Stimulated activated CD8-positive, alpha-beta memory T cell treated with anti-CD3 and anti-CD28 coated beads, Interleukin-4, amount 100 ng/mL, for 48 hours (primary cell): ENCODE measurements at regions not wholly inside any gene's neighbourhood (a gene's known extent, or its start where the extent isn't known, plus 50 kb on each side); places are given as distances from the start of the nearest gene placed in this dataset.
"Not testable (repeated sequence)": the region's sequence is repeated elsewhere in the genome, so short reads cannot be mapped to it uniquely, and the experiment has no call there.

Source experiments
- DNase-seq: peaks from one replicate; pipeline ENCODE4 v3.0.0-alpha.2; 2020

DNA sequence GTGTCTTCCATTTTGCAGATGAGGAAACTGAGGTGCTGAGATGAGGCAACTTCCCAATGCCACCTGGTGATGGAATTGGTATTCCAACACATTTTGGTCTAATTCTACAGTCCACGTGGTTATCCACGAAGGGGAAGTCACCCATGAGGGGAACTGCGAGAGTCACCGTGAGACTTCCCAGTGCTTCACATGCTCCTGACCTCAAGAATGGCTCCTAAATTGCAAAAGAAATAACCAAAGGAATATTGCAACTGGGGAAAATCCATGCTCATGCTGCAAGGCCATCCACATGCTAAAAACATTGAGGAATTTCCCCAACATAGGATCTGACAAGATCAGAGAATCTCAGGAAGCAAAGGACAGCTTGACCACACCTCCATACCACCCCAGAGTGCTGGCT is 153.9 kb downstream of the HS3ST3B1 start:
- DNase-seq, result no peak

DNA sequence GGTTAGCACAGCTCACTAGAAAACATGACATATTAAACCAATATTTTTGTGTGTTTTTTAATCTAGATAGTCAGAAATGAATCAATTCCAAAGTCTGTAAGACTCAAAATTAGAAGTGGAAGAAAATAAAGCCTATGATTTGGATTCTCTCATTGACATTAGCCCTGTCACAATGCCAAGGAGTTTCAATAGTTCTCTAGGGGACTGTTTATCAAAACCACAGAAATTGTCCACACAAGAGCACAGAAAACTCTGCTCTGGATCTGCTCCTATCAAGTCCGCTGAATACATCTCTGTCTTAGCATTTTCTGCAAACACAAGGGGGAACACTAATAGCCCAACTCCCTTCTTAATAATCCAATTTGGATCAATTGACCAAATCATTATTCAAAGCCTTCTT is 152.0 kb downstream of the HS3ST3B1 start:
- no peak for DNase-seq

DNA sequence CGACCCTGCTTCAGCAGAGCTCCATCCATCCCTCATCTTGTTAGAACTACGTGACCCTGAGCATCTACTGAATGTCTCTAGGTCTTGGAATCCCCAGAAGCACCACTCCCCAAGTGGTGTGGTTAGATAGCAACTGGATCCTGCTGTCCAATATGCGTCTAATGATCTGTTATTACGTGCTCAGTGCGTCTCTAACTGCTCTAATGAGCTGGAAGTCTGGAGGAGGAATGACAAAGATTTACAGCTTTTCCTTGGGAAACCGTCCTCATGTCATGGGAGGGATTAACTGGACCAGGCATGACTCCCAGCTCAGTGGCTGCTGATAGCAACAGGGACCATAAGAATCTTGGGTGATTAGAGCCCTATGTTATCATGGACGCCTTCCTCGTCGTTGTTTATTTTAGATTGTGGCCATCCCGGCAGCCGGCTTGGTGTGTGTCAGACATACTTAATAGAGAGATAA is 150.9 kb downstream of the HS3ST3B1 start:
- DNase-seq, result no peak

DNA sequence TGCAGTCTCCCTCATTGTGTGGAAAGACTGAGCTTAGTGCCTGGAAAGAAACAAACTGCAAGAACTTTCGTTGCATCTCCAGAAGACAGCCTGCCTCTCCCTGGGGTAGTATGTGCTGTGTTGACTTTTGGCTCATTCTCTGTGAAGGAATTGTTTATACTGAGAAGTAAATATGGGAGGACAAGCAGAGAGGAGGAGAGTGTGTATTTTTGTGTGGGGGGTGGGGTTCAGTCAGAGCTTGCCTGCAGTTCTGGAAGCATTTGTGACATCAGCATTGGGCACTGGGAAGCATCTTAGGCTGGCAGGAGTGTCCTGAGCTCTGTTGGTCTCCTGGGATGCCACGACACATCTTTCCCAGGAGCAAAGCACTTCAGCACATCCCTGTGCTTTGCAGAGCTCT is 147.9 kb downstream of the HS3ST3B1 start:
- DNase-seq, result no peak

DNA sequence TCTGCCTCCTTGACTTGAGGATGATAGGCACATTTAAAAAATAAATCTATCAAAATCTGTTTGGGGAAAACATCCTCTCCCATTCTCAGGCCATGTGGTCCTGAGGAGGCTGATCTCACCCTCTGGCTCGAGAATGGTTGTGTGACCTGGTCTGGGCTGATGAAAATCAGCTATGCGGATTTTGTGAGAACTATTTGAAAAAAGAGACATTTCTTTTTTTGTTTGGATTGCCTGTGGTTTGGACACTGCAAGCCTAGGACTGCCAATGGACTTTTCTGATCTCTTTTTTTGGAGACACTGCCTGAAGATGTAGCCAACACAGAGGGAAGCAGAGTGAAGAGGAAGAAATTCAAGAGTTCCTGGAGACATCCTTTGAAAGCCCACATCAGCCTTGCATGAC is 145.9 kb downstream of the HS3ST3B1 start:
- DNase-seq, result no peak

DNA sequence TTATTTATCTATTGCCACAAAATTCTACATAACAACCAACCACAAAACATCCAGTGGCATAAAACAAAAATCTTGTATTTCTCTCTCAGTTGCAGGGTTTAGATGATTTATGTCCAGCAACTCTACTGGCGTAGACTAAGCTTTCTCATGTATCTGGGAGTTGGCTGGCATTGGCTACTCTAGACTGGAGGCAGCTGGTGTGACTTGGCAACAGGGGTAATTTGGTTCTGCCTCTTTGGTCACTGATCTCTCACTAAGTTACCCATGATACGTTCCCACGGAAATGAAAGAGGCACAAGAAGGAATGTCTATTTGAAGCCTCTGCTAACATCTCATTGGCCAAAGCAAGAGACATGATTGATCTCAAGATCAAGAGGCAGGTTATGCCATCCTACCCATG is 144.0 kb downstream of the HS3ST3B1 start:
- DNase-seq, result no peak

DNA sequence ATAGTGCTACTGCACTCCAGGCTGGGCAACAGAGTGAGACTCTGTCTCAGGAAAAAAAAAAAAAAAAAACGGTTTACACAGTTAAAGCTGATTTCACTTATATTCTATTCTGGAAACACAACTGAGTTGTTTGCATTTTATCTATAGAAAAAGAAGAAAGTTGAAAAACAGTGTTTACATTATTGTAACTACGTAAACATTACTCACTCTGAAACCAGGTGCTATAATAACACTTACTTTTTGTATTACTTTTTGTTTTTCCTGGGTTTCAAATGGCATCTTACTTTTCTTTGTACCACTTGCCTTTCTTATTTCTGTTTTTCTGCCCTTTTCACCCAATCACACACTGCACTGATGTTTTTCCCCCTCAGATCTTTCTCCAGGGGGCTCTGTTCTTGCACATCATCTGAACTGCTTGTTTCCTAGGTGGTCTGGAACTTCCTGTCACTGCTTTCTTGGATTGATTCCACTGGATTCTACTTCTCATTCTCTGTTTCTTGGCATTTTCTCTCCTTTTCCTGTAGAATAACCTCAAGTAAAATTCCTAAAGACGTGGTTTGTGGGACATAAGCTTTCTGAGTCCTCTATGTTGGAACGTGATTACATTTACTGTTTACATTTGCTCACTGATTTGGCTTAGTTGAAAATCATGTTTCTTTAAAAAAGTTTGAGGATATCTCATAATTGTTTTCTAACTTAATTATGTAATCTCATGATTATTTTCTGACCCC is 142.1 kb downstream of the HS3ST3B1 start:
- no peak for DNase-seq

DNA sequence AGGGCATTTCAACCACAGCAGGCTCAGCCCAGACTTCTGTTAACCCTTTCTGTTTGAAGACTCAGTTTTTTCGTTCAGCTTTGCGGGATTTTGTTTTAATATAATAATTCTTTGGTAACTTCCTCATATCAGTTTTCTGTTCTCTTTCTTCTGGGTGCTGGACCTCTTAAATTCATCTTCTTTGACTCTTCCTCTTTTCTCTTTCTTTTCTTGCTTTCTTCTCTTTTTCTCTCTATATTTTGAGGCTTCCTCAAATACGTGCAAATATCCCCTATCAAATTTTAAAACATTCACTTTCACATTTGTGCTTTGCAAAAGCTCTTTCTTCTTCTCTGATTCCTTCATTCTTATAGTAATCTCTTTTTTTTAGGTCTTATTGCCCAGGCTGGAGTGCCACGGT is 136.3 kb downstream of the HS3ST3B1 start:
- no peak for DNase-seq

DNA sequence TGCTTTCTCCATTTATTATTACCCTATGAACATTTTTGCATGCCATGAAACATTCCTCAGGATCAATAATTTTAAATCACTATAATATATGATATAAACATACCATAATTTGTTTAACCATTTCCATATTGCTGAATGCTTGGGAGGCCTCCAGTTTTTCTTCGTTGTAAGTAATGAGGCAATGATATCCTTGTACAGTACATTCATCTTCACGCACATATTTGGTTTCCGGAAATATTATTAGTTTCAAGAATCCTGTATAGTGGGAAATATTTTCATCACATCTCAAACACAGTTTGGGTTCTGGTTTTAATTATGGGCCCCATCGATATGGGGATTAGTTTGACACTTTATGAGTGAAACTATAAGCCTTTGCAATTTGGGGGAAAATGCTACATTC is 135.4 kb downstream of the HS3ST3B1 start:
- no peak for DNase-seq

DNA sequence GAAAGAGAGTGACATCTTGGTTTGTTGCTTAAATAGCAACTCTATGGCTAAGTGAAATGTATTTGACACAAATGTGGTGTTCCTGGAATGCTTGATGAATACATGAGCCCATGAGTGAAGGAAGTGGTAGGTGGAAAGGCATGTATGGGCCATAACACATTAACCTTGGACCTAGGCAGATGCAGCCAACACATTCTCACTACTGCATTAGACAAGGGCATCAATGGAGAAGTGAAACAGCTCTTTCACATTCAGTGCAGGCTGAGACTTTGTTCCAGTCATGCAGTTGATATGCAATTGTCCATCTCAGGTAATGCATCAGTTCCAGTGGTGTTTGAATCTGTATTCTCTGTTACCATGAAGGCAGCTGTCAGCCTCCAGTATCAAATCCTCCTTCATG is 133.6 kb downstream of the HS3ST3B1 start:
- DNase-seq, result no peak

DNA sequence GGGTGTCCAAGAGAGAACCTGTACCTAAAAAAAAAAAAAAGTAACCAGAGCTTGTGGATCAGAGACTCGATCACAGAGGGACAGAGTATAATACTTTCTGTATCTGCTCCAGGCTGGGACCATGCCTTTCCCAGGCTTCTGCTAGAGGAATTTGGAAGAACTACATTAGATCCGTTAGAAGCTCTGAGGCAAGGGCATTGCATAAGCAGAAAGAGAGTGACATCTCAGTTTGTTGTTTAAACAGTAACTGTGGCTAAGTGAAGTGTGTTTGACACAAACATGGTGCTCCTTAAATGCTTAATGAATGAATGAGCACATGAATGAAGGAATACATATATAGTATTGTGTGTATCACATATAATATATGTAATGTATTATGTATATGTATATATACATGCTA is 131.2 kb downstream of the HS3ST3B1 start:
- no peak for DNase-seq

DNA sequence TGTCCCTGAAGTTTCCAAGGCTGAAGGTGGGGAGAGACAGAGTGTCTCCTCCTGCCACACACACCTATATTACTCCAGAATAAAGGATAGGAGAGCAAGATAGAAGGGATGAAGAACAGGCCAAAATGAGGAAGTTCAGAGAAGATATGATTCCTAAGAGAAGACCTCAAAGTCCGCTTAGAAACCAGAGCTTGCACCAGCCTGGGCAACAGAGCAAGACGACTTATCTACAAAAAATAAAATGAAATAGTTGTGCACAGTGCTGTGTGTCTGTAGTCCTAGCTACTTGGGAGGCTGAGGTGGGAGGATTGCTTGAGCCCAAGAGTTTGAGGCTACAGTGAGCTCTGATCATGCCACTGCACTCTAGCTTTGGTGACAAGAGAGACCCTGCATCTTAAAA is 128.2 kb downstream of the HS3ST3B1 start:
- no peak for DNase-seq

DNA sequence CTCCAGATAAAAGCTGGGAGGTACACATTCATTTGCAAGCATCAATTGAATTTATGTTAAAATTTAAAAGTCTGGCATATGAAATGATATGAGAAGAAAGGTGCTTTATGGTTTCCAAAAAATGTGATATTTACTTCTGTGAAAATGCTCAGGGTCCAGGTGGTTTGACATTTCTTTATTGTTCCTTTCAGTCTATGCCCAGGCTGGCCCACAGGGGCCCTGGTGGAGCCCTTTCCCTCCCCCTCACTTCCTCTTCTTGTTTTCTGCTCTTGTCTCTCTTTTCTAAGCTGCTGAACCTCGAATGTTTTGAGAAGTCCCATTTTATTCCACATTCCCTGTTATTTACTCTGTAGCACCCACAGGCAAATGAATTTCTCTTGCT is 127.8 kb downstream of the HS3ST3B1 start:
- peak; percentile 36 for DNase-seq

DNA sequence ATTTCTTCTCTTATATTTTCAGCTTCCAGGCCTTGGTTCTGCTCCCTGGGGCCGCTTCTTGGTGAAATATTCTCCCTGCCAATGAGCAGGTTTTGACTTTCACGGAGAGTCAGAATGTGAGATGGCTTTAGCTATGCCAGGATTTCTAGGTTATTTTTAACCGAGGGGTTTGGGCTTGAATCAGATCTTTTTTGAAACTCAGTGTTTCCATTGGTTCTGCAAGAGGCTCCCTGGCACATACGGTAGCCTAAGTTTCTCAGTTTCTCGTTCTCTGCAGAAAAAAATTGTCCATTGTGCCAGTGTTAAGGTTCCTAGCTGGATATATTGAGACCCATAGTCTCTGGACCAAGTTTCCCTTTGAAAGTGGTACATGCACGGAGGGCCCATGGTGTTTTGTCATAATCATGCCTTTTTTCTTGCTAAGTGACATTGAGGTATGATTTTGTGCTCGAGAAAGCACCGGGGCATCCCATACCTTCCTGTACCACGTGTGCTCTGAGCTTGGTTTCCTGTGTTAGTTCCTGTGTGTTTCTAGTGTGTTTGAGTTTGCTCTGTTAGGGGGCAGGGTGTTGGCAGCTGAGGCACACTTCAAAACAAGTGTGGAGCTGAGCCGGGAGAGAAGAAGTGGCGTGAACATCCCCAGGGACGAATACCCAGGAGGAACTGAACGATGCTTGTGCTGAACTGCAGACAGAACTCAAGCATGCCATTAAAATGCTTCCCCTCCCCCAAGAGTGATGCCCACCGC is 127.2 kb downstream of the HS3ST3B1 start:
- peak; percentile 50 for DNase-seq

DNA sequence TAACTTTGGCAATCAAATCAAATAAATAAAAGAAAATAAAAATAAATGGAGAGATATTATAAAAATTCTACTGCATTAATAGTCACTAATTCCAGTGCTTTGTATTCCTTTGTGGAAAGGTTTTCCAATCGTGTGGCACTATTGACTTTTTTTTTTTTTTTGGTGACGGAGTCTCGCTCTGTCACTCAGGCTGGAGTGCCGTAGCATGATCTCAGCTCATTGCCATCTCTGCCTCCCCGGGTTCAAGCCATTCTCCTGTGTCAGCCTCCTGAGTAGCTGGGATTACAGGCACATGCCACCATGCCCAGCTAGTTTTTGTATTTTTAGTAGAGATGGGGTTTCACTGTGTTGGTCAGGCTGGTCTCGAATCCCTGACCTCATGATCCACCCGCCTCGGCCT is 122.3 kb downstream of the HS3ST3B1 start:
- DNase-seq, result not testable (repeated sequence)

DNA sequence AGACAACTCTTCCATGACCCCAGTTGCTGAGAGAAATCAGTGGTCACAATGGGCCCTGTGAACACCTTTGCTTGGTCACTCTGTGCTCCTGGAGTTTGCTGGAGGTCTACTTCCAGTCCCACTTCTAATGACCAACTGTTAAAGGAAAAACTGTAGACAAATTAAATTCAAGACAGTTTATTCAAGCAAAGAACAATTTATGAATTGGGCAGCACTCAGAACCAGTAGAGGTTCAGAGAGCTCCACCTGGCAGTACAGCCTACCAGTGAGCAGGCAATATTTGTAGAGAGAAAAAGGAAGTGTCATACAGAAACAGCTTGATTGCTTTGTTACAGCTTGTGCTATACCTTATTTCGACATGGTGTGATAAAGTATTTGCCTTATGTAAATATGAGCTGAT is 116.5 kb downstream of the HS3ST3B1 start:
- DNase-seq, result no peak

DNA sequence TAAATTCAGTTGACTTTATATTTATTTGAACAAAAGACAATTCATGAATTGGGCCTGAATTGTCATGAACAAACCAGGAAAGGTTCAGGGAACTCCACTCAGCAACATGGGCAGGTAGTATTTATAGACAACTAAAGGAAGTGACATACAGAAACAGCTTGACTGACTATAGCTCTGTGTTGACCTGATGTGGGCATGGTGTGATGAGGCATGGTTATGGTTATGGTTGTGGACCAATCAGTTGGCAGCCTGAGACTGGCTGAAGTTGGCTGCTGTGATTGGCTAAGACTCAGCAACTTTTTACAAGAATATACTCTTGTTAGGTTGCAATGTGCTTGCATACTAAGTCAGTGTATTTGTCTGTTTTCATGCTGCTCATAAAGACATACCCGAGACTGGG is 108.4 kb downstream of the HS3ST3B1 start:
- DNase-seq, result no peak

DNA sequence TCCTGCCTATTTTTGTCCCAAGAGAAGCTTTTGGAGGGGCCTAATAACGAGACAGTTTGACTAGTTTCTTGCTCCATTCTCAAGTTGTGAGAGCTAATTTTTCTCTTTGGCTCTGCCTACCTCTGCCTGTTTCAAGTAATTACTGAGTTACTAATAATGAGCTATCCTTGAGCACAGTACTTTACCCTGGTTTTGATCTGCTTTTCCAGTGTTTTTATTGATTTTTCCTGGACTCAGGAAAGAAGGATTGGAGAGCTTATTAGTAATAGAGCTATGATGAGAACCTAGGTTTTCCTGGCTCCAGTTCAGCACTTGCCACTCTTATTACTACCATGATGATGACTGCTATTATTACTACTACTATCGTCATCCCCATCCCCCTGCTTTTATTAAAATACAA is 106.7 kb downstream of the HS3ST3B1 start:
- no peak for DNase-seq

DNA sequence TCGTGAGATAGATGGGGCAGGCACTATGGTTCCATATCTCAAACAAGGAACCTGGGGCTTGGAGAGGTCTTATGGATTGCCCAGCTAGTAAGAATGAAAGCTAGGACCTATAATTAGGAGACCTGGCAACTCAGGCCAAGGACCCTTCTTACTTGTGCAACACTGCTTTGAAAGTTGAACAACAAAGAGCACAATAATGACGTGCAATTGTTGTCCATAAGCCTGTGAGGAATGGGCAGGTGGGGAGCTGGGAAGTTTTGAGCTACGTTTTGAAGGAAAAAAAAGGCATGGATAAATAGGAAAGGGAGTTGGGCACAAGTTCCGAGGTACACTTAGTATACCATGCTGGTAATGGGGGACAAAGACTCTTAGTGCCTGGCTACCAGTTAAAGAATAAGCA is 104.3 kb downstream of the HS3ST3B1 start:
- no peak for DNase-seq
